C4-2B (cell line): ENCODE measurements at regions not wholly inside any gene's neighbourhood (a gene's known extent, or its start where the extent isn't known, plus 50 kb on each side); places are given as distances from the start of the nearest gene placed in this dataset.

Source experiments
- CTCF ChIP-seq: fragments of 450-650 bp; conservative IDR thresholded peaks from 2 replicates; pipeline ENCODE4 v1.5.1; 2017; ENCODE audit warnings: mild to moderate bottlenecking
- ZFX ChIP-seq: fragments of 450-650 bp; IDR thresholded peaks from 2 replicates; pipeline ENCODE4 v1.6.1; 2017

GRCh38 chr9:88922091-88922490 is 69.2 kb upstream of the S1PR3 start:
- no peak for TF ChIP-seq CTCF
- TF ChIP-seq ZFX: no peak
